ENCODE measurements at regions not wholly inside any gene's neighbourhood (a gene's known extent, or its start where the extent isn't known, plus 50 kb on each side); places are given as distances from the start of the nearest gene placed in this dataset.

- no peak for TF ChIP-seq YY1 (IDR thresholded peaks at IDR 0.05; ENCODE audit: insufficient read depth, insufficient read length)
- TF ChIP-seq SUZ12 (IDR thresholded peaks at IDR 0.05; ENCODE audit: extremely low read depth, insufficient read depth, insufficient read length) = no peak
- TF ChIP-seq ZNF274 (IDR thresholded peaks at IDR 0.05; ENCODE audit: low read depth, low read length) = no peak
Measured at GRCh38 chr9:73054091-73054490, 97.6 kb upstream of the ANXA1 start.

Measured in NT2/D1 (cell line).